ENCODE measurements at regions not wholly inside any gene's neighbourhood (a gene's known extent, or its start where the extent isn't known, plus 50 kb on each side); places are given as distances from the start of the nearest gene placed in this dataset.

DNA sequence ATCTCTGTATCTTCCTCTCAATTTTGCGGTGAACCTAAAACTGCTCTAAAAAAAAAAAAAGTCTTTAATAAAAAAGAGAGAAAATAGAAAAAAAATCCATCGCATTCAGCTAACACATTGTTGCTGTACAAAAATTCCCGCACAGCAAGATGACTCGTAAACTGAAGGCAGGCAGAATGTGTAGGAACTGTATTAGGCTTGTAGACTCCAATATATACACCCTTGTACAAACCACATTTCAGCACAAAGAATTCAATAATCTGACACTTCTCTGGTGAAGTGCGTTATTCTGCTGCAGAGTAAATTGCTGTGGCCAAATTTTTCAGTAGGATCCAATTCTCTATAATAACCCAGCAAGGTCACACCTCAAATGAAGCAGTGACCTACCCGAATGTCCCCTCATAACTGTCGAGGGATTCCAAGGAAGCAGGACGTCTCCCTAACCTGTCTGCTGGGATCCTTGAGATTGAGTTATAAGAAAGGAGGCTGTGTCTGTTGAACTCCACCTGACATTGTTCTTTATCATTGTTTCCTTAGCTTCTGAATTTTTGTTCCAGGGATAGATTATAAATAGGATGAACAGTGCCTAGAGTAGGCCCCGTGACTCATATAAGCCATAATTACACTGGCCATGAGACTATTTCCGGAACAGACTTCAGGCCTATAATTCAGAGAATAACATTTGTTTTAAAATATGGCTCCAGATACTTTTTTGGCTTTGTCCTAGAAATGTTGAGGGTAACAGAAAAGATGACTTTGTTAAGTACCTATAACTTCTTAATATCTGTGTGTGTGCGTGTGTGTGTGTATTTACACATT, 348.3 kb downstream of the PCDH7 start:
- H3K9me3 ChIP-seq (ENCODE audit: low read length): no peaks in the 10 kb centered on the region
- H3K4me2 ChIP-seq (ENCODE audit: low read length): no peak overlapping the region
- H3K36me3 ChIP-seq (ENCODE audit: insufficient read depth, low read length): no peaks in the 10 kb centered on the region
- H3K9me2 ChIP-seq (ENCODE audit: insufficient read depth, low read length): no peaks in the 10 kb centered on the region
- intact Hi-C loops (cut with micrococcal nuclease; ENCODE audit: unreplicated experiment): no loop called here
- no peaks in the 10 kb centered on the region for H4K20me1 ChIP-seq (ENCODE audit: insufficient read depth, low read length)
- H2AFZ ChIP-seq (ENCODE audit: low read length): no peak overlapping the region
- H3K4me1 ChIP-seq (ENCODE audit: insufficient read depth, low read length, poor library complexity, severe bottlenecking): no peaks in the 10 kb centered on the region
- no TSS peak for BruUV-seq (replicated peaks)
- DNase-seq (ENCODE audit: low spot score): no peak
- no peak for TF ChIP-seq EZH2phosphoT487 (IDR thresholded peaks at IDR 0.05; ENCODE audit: borderline replicate concordance, low read depth, low read length)
- TF ChIP-seq CTCF (conservative IDR thresholded peaks at IDR 0.05; ENCODE audit: low read length): no peak
- H3K79me2 ChIP-seq (ENCODE audit: insufficient read depth, low read depth, low read length): no peaks in the 10 kb centered on the region
- no peak overlapping the region for H3K4me3 ChIP-seq (ENCODE audit: low read depth, low read length, poor library complexity, severe bottlenecking)
- CTCF ChIA-PET (ENCODE audit: unreplicated experiment): no interaction called here
- no peak overlapping the region for H3K27ac ChIP-seq (ENCODE audit: low read depth, low read length, poor library complexity, severe bottlenecking)
- POLR2A ChIA-PET: interaction anchor here (1.0 kb wide), 1 partner anchor 327 kb away, joined by 4 read pairs; no protein-coding TSS in a partner anchor

- no TSS peak for BruUV-seq (replicated peaks)
These were observed 349.0 kb downstream of the PCDH7 start for GRCh38 chr4:31069151-31069550.

More at GRCh38 chr4:31069151-31069550, 349.0 kb downstream of the PCDH7 start:
- no peaks in the 10 kb centered on the region for H3K79me2 ChIP-seq (ENCODE audit: insufficient read depth, low read depth, low read length)
- intact Hi-C loops (cut with micrococcal nuclease; ENCODE audit: unreplicated experiment): no loop called here
- TF ChIP-seq CTCF (conservative IDR thresholded peaks at IDR 0.05; ENCODE audit: low read length) (no peak), EZH2phosphoT487 (IDR thresholded peaks at IDR 0.05; ENCODE audit: borderline replicate concordance, low read depth, low read length) (no peak)
- no peaks in the 10 kb centered on the region for H3K9me2 ChIP-seq (ENCODE audit: insufficient read depth, low read length)
- POLR2A ChIA-PET: interaction anchor here (1.0 kb wide), 1 partner anchor 327 kb away, joined by 4 read pairs; no protein-coding TSS in a partner anchor
- DNase-seq (ENCODE audit: low spot score): no peak
- no peaks in the 10 kb centered on the region for H3K4me1 ChIP-seq (ENCODE audit: insufficient read depth, low read length, poor library complexity, severe bottlenecking)
- H3K9me3 ChIP-seq (ENCODE audit: low read length): no peaks in the 10 kb centered on the region
- H3K36me3 ChIP-seq (ENCODE audit: insufficient read depth, low read length): no peaks in the 10 kb centered on the region
- H3K4me2 ChIP-seq (ENCODE audit: low read length): no peak overlapping the region
- H2AFZ ChIP-seq (ENCODE audit: low read length): no peak overlapping the region
- CTCF ChIA-PET (ENCODE audit: unreplicated experiment): no interaction called here
- no peaks in the 10 kb centered on the region for H4K20me1 ChIP-seq (ENCODE audit: insufficient read depth, low read length)
- no peak overlapping the region for H3K4me3 ChIP-seq (ENCODE audit: low read depth, low read length, poor library complexity, severe bottlenecking)
- H3K27ac ChIP-seq (ENCODE audit: low read depth, low read length, poor library complexity, severe bottlenecking): no peak overlapping the region
